Stimulated activated CD4-positive, alpha-beta T cell treated with anti-CD3 and anti-CD28 coated beads, Interleukin-1b, Interleukin-23, amount 100 ng/mL, for 24 hours (primary cell): ENCODE measurements at regions not wholly inside any gene's neighbourhood (a gene's known extent, or its start where the extent isn't known, plus 50 kb on each side); places are given as distances from the start of the nearest gene placed in this dataset.

Experiments used
- DNase-seq, 4 experiments: peaks; one replicate each; pipeline ENCODE4 v3.0.0-alpha.2; 2020; ENCODE audit warnings: low read depth in 4 of 4, low spot score in 1 of 4

DNA sequence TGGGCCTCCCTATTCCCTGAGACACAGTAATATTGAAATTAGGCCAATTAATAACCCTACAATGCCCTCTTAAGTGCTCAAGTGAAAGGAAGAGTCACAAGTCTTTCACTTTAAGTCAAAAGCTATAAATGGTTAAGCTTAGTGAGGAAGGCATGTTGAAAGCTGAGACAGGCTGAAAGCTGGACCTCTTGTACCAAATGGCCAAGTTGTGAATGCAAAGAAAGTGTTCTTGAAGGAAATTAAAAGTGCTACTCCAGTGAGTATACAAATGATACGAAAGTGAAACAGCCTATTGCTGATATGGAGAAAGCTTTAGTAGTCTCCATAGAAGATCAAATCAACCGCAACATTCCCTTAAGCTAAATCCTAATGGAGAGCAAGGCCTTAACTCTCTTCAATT, 140.8 kb downstream of the PTCSC3 start:
- DNase-seq: no peak

DNA sequence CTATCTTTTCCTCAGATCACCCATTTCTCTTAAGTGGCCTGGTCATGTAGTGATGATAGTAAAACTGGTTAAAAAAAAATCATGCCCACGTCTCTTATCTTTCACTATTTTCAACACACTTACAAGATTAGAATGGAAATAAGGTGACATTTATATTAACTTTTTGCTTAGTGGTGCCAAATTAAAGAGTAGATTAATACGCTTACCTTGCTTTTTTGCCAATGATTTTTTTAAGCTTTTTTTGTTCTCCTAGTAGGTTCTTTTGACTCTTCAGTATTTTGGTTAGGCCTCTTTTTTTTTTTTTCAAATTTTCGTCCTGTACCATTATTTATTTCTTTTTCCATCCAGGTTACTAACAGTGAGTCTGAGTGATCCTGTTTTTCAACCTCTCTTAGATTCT, 147.9 kb downstream of the PTCSC3 start:
- DNase-seq: no peak

DNA sequence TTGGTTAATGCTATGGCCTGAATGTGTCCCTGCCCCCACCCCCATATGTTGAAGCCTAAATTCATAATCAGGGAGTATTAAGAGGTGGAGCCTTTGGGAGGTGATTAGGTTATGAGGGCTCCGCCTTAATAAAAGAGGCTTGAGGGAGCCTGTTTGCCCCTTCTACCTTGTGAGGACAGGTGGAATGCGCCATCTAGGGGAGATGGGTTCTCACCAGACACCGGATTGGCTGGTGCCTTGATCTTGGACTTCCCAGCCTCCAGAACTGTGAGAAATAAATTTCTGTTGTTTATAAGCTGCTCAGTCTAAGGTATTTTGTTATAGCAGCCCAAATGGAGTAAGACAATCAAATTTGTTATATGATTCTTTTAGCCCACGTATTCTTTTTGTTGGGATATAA, 148.3 kb downstream of the PTCSC3 start:
- no peak for DNase-seq

DNA sequence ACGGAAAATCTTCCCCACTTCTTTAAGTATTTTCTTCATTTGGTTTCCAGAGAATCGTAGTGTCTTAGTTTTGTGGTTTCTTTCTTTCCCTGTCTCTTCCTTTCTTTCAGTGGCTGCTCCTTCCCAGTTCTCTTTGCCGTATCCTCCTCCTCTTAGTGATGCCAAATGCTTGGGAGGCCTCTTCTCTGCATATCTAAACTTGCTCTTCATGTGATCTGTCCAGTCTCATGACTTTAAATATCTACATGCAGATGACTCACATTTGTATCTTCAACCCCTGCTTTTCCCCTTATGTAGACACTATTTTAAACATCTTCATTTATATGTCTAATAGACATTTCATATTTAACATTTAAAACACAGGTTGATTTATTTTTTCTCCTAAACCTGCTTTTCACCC, 149.2 kb downstream of the PTCSC3 start:
- no peak for DNase-seq

DNA sequence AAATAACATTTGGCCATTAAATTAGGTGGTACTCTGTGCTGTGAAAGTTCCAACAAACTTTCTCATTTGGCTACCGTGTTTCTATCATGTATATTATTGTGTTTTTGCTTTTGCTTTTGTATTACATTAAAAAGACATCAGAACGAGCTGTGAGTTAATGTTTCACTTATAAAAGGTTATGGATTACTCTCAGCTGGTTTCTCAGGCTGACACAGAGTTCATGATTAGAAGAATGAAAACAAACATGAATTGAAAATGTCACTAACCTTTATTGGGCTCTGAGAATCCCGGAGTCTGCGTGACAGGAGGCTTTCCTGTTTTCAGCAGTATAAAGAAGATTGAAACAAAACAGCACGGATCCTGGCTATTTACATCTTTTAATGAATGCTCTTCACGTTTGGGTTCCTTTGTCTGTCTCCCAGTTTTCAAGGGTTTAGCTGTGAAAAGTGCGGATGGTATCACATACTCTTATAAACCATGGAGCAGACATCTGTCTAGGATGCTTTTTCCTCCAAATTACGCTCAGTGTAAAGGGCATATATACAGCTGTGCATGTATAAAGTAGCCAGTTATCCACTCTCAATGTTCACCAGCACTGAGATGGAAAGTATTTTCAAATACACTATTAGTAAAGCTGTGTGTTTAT, 153.6 kb downstream of the PTCSC3 start:
- DNase-seq: no peak

DNA sequence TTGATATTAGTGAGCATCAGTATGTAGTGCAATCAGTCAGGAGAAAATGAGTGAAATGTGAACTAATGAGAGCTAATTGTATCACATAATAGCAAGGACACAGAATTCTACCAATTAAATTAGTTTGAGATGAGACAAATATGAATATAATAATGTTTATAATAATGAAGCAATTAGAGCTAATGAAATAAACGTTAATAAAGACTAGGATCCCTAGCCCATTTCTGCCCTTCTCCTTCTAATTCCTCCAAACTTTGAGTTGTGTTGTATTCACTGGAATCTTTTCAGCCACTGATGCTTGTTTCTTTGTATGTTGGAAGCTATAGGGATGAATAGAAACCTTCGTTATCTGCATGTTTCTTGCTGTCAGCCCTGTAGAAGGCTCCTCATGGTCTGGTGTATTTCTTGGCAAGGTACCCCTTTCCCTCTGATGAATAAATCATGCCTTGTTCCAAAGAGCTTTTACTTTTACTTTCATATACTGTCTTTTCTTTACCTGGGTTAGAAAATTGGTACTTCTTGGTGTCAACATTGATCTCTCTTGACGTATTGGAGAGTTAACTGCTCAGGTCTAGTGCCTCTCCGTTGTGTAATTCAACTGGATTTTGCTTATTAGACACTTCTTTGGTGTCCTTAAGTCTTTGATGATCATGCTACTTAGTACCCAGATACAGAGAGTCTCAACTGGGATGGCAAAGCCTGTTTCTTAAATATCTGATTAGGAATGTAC, 154.8 kb downstream of the PTCSC3 start:
- DNase-seq: no peak

DNA sequence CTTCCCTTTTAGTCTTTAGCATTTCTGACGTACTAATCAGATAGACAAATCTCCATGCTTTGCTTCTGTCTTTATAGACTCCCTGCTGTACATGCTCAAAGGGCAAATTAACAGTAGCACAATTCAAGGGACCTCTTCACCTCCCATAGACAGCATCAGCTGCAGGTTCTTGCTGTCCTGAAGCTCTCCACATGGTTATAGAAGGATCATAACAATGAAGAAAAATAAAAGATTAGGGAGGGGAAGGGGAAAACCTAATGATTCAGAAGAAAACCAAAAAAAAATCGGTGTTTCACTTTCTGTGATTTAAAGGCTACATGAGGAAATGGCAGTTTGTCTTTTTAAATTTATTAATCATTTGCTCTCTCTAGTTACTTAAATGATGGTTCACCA, 155.5 kb downstream of the PTCSC3 start:
- no peak for DNase-seq

DNA sequence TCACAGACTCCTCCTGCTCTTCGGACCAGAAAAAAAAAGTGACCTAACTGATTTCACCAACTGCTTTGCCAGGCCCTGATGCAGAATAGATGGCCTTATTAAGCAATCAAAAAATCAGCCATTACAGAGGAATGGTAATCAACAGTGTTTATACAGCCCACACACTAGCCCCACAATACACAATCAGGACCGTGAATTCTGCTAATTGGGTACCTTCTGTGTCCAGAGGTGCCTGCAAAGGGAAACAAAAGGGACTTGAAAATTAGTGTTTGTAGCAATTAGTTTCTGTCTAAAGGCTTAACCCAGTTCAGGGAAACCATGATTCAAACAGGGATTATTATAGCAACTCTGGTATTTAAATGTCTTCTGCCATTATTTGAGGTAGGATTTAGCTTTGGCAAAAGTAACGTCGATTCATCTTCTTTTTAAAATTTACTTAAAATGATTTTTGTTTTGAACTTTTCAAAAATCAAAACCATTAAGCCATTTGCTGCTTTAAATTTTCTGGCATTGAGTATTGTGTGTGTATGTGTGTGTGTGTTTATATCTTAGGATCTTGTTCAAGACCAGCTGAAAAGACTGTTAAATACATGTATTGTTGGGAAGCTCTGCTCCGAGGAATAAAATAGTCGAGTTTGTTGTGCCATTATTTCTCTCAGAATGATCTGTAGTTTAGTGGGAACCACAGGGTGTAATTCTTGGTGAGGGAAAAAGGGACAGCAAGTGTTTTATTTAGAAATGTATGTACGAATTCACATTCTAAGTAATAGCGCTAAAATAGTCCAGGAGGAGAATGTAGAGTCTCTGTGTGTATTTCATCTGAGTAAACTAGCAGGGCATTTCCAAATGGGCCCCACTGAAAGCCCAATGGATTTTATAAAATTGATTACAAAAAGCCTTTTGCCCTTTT, 156.1 kb downstream of the PTCSC3 start:
- DNase-seq: no peak

DNA sequence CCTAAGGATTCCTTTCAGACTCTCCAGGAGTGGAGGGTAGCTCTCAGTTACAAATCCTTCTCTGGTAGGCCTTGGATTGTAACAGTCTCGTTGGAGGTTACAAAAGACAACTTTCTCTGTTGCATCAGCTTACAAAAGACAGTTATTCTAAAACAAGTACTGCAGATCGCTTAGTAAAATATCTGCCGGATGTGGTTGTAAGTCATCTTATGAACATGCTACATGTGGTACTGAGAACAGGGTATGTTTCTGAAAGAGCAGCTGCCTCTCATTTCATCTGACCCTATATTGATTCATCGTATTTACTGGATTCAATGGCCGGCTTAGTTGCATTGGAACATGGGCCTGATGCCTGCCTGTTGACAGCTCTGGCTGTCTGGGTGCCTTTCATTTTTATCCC, 157.4 kb downstream of the PTCSC3 start:
- no peak for DNase-seq

DNA sequence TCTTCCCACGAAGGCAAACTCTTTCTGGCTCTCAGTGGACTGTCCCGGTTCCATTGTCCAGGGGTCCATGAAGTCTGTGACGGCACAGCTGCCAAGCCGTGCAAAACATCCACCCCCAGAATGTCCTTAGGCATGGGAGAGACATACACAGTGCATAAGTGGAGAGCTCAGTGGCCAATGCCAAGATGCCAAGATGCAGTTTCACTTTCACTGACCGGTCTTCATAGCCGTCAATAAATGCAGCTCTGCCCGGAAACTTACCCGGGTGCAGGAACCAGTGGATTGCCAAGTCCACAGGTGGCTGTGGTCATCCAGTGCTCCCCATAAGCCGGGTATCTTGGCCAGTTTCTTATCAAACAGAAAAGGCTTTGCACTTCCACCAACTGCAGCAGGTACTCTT, 162.3 kb downstream of the PTCSC3 start:
- no peak for DNase-seq

DNA sequence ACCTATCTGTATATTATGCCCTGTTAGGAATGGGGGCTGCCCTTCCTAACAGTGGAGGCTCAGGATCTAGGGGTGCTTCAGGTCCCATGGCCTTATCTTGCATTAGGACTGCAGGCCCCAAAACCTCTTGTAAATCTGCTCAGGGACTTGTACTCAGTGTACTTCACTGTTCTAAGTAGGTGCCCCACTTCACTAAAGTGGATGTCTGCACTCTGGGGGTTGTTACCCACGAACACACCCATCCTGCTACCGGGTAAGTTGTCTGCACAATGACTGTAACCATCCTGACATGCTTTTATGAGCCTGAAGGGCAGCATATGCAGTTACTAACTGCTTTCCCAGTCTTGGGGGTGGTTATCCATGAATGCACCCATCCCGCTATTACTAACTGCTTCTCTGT, 163.0 kb downstream of the PTCSC3 start:
- DNase-seq: no peak

DNA sequence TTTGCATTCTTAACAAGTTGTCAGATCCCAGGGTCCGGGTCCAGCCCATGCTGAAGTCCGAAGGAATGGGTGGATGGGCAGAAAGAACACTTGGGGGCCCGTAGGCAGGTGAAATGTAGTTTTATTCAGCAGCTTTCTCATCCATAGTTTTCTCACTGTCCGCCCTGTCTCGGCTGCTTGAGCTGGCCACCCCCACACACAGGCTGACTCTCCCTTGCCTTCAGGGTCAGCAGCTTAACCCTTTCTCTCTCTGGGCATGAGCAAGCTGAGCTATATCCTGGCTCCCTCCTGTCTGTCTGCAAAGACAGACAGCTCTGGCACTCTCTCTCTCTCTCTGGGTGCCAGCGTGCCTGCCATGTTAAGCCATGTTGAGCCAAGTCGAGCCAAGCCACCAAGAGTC, 163.9 kb downstream of the PTCSC3 start:
- DNase-seq: no peak

DNA sequence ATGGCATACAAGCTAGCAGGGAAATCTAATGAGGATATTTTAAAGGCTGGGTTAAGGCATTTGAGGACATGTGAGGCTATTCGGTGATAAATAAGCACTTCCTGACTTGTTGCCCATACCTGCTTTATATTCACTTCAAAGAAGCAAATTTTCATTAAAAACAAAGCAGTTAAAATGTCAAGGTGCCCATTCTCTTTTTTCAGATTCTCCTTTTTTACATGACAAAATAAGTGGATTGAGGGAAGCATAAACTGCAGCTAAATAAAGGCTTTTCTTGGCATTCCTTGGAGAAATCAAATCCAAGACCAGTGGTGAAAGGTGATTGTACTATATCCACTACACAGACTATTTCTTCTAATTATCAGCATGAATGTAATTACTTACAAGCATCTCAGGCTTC, 166.9 kb downstream of the PTCSC3 start:
- DNase-seq: no peak

DNA sequence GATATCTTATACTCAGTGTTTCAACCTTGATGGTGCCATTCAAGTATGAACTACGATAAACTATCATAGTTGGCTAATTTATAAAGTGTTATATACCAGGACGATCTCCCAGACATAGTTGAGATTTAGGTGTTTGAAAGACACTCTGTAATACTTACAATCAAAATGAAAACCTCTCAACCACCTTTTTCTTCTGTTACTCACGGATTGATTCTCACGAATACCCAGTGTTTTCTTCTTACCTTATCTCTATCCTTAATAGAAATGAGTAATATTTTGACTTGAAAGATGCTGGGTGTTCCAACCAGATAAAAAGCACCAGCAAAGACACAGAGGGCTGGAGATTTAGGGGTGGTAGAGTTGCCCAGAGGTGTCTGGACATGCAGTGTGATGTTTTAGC, 169.9 kb downstream of the PTCSC3 start:
- no peak for DNase-seq

DNA sequence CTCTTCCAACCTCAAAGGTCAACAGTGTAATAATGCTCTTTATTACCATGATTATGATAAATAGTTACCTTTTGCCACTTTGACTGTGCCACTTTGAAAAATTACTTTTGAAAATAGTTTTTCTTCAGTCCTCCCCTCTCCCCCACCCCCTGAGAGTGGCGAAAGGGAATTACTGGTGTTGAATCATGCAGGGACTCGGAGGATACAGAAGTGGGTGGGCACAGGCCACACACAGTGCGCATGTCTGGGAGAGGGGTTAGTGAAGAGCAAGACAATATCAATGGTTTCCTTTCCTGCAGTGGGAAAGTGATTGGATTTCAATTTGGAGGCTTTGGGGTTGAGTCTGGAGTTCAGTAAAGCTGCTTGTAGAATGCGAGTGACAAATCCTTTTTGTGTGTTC, 170.9 kb downstream of the PTCSC3 start:
- DNase-seq: no peak

DNA sequence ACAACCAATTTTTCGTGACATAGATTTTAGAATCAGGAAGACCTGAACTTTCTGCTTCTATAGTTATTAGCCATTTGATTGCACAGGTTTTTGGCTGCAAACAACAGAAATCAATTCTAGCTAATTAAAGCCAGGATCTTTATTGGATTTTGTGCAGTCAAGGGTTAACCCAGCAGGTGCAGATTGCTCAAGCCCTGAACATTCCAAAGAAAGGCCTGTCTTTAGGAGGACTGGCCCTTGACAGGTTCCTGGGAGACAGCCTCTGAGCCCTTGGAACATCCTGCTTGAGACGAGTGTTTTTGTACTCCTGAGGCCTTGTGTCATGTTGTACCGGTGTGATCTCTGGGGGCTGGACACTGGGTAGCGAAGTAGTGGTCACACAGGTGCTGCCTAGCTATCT, 174.6 kb downstream of the PTCSC3 start:
- DNase-seq: no peak

DNA sequence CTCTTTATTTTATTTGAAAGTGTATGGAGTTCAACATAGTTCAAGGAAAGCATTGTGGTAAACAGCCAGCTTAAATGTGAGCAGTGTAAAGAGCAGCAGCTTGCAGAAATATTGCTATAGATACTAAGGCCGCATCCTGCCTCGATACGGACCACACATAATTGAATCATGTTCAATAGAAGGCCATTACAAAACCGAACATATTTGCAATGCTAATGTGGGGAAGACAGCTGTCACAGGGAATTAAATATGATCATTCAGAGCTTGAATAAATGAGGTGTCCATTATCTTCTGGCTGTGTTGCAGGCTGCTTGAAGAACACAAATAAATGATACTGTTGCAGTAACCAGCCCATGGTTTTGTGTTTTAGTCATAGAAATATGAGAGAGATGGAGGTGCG, 173.2 kb downstream of the BRMS1L start:
- DNase-seq: no peak

DNA sequence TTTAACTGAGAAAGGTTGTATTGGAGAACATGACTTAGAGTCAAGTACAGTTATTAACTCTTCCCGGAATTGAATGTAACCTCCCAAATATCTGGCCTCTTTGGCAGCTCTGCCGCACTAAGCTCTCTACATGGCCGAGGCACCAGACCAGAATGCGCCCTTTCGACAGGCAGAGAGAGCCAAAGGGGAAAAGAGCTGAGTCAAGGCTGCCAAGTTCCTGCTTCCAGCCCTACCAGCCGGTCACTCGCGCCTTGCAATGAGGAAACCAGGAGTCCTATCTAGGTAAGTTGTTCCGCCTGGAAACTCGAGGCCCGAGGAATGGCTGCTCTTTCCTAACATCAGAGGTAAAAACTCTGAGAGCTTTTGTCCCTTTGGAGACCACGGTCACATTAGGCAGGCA, 172.2 kb downstream of the BRMS1L start:
- DNase-seq: no peak

DNA sequence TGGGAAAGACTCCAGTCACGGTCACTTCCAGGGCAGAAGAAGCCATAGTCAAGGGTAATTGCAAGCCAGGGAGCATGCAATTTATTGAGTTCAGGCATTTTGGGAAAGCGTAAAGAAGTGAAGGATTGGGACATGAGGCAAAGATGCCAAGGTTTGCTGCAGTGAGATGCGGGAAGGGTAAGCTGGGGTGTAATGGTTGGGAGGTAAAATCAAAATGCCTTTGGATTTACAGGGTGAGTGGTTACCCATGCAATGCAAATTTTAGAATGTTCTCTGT, 167.5 kb downstream of the BRMS1L start:
- DNase-seq: no peak

DNA sequence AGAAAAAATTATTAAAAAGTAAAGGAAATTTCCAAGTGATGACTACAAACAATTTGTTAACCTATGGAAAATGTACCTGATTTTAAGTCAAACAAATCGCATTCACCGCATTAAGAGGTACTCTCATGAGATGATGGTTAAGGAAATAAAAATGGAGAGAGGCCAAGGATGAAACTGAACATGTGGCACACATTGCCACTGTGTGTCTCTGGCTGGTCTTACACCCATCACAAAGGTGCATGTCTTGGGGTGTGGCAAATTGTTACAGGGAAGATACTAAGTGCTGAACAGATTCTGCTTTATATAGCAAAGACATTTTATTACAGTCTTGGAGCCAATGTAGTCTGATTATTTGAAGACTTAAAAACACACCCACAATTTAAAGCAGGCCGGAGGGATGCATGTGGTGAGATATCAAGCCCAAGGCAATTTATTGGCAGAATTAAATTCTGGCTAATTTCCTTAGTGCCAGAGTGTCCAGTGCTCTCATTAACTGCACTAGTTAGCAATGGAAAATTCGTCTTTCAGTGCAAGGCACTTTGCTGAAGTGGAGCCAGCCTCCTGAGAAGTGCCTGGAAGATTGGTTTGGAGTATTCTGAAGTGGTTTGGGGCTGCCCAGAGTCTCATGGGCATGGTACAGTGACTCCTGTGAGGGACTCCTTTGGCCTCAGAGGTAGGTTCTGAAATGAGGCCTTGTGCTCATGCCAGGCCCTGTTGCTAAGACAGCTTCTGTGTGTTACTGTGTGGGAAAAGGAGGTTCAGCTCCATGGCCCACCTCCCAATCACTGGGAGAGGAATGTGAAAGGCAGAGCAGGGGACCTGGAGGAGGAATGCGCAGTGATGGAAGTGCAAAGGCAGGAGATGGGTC, 166.9 kb downstream of the BRMS1L start:
- DNase-seq: no peak

DNA sequence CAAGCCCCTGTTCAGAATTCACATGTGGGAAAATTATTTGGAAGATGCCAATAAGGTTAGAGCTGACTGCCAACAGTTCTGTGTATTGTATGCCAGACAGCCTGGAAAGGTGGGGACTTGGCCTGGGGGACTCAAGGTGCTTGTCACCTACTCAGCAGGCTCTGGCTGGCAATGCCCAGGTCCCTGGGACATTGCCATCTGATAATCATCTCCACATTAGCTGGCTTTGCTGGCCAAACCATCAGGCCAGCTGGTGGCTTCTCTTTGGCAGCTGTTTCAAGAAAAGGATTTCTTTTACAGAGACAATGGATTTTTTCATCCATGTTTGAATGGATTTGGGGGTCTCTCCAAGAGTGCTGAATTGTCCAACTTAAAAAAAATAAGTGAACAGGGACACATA, 165.2 kb downstream of the BRMS1L start:
- no peak for DNase-seq
